HuH-7 (cell line): ENCODE measurements at regions not wholly inside any gene's neighbourhood (a gene's known extent, or its start where the extent isn't known, plus 50 kb on each side); places are given as distances from the start of the nearest gene placed in this dataset.

Experiments used
- DNase-seq: peaks from one replicate; pipeline ENCODE4 v3.0.0; 2011; ENCODE audit warnings: low spot score

GRCh38 chr1:175894581-175894980, 151.2 kb upstream of the TNR start:
- no peak for DNase-seq

- DNase-seq = no peak
Measured at GRCh38 chr1:175893192-175893591, 149.8 kb upstream of the TNR start.

GRCh38 chr1:175892686-175893085, 149.3 kb upstream of the TNR start:
- no peak for DNase-seq

GRCh38 chr1:175891783-175892309, 148.5 kb upstream of the TNR start:
- DNase-seq = no peak

- no peak for DNase-seq
Measured at GRCh38 chr1:175890958-175891357, 147.6 kb upstream of the TNR start.

GRCh38 chr1:175889848-175890247, 146.5 kb upstream of the TNR start:
- DNase-seq = no peak

GRCh38 chr1:175888996-175889395, 145.6 kb upstream of the TNR start:
- DNase-seq = no peak

GRCh38 chr1:175887981-175888428, 144.6 kb upstream of the TNR start:
- DNase-seq = peak; percentile 78

GRCh38 chr1:175887521-175887920, 144.1 kb upstream of the TNR start:
- DNase-seq = no peak

GRCh38 chr1:175885326-175885725, 141.9 kb upstream of the TNR start:
- DNase-seq = no peak

- no peak for DNase-seq
Measured at GRCh38 chr1:175884369-175884768, 141.0 kb upstream of the TNR start.

- no peak for DNase-seq
Measured at GRCh38 chr1:175882192-175882591, 138.8 kb upstream of the TNR start.

- no peak for DNase-seq
Measured at GRCh38 chr1:175881246-175881976, 138.0 kb upstream of the TNR start.

GRCh38 chr1:175878775-175879174, 135.4 kb upstream of the TNR start:
- no peak for DNase-seq

- DNase-seq = no peak
Measured at GRCh38 chr1:175877939-175878737, 134.7 kb upstream of the TNR start.

GRCh38 chr1:175875556-175875955, 132.2 kb upstream of the TNR start:
- DNase-seq = no peak

GRCh38 chr1:175874081-175874480, 130.7 kb upstream of the TNR start:
- DNase-seq = no peak

GRCh38 chr1:175873290-175873935, 130.0 kb upstream of the TNR start:
- no peak for DNase-seq

- DNase-seq = no peak
Measured at GRCh38 chr1:175872588-175872987, 129.2 kb upstream of the TNR start.

GRCh38 chr1:175871647-175872046, 128.3 kb upstream of the TNR start:
- no peak for DNase-seq

- DNase-seq = no peak
Measured at GRCh38 chr1:175870217-175870616, 126.8 kb upstream of the TNR start.

GRCh38 chr1:175866776-175867175, 123.4 kb upstream of the TNR start:
- DNase-seq = no peak
